ENCODE measurements at regions not wholly inside any gene's neighbourhood (a gene's known extent, or its start where the extent isn't known, plus 50 kb on each side); places are given as distances from the start of the nearest gene placed in this dataset.

GRCh38 chrX:2596555-2597255 is 94.4 kb upstream of the CD99 start:
- no peak for TF ChIP-seq USF2 (IDR thresholded peaks at IDR 0.05; ENCODE audit: low read length)
- no peak for TF ChIP-seq JUN (IDR thresholded peaks at IDR 0.05; ENCODE audit: low read depth, low read length)
